H1 (cell line): ENCODE measurements at regions not wholly inside any gene's neighbourhood (a gene's known extent, or its start where the extent isn't known, plus 50 kb on each side); places are given as distances from the start of the nearest gene placed in this dataset.

Experiments
- CTCF ChIA-PET: fragments of 300-600 bp; sonication (Branson Sonifier 250); formaldehyde crosslinking; loops from one replicate; lab custom pipeline; 2021; ENCODE audit not compliant: partially characterized antibody; lab: Charles Lee
- POLR2A ChIA-PET: fragments of 300-600 bp; sonication (Branson Sonifier 250); formaldehyde crosslinking; loops from one replicate; lab custom pipeline; 2021; ENCODE audit warnings: inconsistent platforms; ENCODE audit not compliant: partially characterized antibody; lab: Charles Lee
- DNase-seq, 2 experiments: peaks; one replicate each; pipeline versions ENCODE4 v3.0.0 to v3.0.0-alpha.2; 2010 to 2022; ENCODE audit warnings: low spot score in 2 of 2, low read depth in 1 of 2, mixed read lengths in 1 of 2
- FAIRE-seq: peaks from 2 replicates; lab custom pipeline; 2011; peaks lifted over from hg19 to GRCh38; lab: Jason Lieb, UNC
- H2AFZ ChIP-seq: 2 replicates; pipeline ENCODE4 v1.8.1; 2012; ENCODE audit warnings: low read length, inconsistent platforms
- H2AK5ac ChIP-seq: 2 replicates; pipeline ENCODE4 v1.6.1; 2013; ENCODE audit warnings: low read depth, low read length
- H2BK120ac ChIP-seq: replicated peaks from 2 replicates; pipeline ENCODE3; 2013; ENCODE audit warnings: low read depth, low read length, inconsistent platforms
- H2BK12ac ChIP-seq: 2 replicates; pipeline ENCODE4 v1.6.1; 2013; ENCODE audit warnings: low read depth, low read length
- H2BK15ac ChIP-seq: 2 replicates; pipeline ENCODE4 v1.6.1; 2013; ENCODE audit warnings: low read length
- H2BK20ac ChIP-seq: 2 replicates; pipeline ENCODE4 v1.6.1; 2013; ENCODE audit warnings: low read length
- H2BK5ac ChIP-seq: 2 replicates; pipeline ENCODE4 v1.6.1; 2013; ENCODE audit warnings: low read depth, low read length
- H3K14ac ChIP-seq: 2 replicates; pipeline ENCODE4 v1.6.1; 2013; ENCODE audit warnings: inconsistent platforms; ENCODE audit not compliant: insufficient read length
- H3K18ac ChIP-seq: 2 replicates; pipeline ENCODE4 v1.6.1; 2013; ENCODE audit warnings: low read length; ENCODE audit errors: extremely low read depth
- H3K23ac ChIP-seq: 2 replicates; pipeline ENCODE4 v1.6.1; 2013; ENCODE audit warnings: inconsistent platforms; ENCODE audit not compliant: insufficient read length
- H3K23me2 ChIP-seq: 2 replicates; pipeline ENCODE4 v1.6.1; 2013; ENCODE audit warnings: low read depth, low read length
- H3K27ac ChIP-seq: 2 replicates; pipeline ENCODE4 v1.6.1; 2011; ENCODE audit warnings: low read depth, low read length, inconsistent platforms
- H3K27me3 ChIP-seq, 4 experiments: replicated peaks in 1 of 4; 1 replicate in 1 of 4; 2 replicates in 3 of 4; pipeline versions ENCODE4 v1.6.1 to v1.8.1; 2011 to 2013; ENCODE audit warnings: low read length in 3 of 4, mild to moderate bottlenecking in 3 of 4, inconsistent platforms in 2 of 4, mixed read lengths in 2 of 4, moderate library complexity in 1 of 4; ENCODE audit not compliant: control insufficient read depth in 3 of 4, insufficient read depth in 3 of 4; ENCODE audit errors: extremely low read depth in 1 of 4
- H3K36me3 ChIP-seq, 4 experiments: 2 replicates each; pipeline versions ENCODE4 v1.6.1 to v1.8.1; 2011 to 2013; ENCODE audit warnings: mild to moderate bottlenecking in 4 of 4, low read length in 3 of 4, moderate library complexity in 2 of 4, control low read depth in 1 of 4, inconsistent platforms in 1 of 4; ENCODE audit not compliant: insufficient read depth in 4 of 4, control insufficient read depth in 2 of 4
- H3K4ac ChIP-seq: replicated peaks from 2 replicates; pipeline ENCODE3; 2013; ENCODE audit warnings: low read length, low read depth, mixed read lengths, inconsistent platforms; ENCODE audit not compliant: insufficient read length
- H3K4me1 ChIP-seq, 4 experiments: replicated peaks in 1 of 4; 1 replicate in 1 of 4; 2 replicates in 3 of 4; pipeline versions ENCODE4 v1.6.1 to v1.8.1; 2011 to 2013; ENCODE audit warnings: low read length in 3 of 4, inconsistent platforms in 2 of 4, mixed read lengths in 1 of 4; ENCODE audit not compliant: insufficient read depth in 4 of 4, control insufficient read depth in 3 of 4
- H3K4me2 ChIP-seq, 2 experiments: 2 replicates each; pipeline versions ENCODE4 v1.6.1 to v1.8.1; 2011 to 2013; ENCODE audit warnings: low read depth in 2 of 2, low read length in 2 of 2, control low read depth in 1 of 2, inconsistent platforms in 1 of 2, mild to moderate bottlenecking in 1 of 2; ENCODE audit not compliant: insufficient read depth in 1 of 2
- H3K4me3 ChIP-seq, 4 experiments: fragments of 200-600, 300-600 bp in 1 of 4; sonication (generic), shearing (Covaris generic), sonication (Bioruptor Twin) in 1 of 4; 2 replicates each; pipeline versions ENCODE4 v1.5.1 to v1.8.1; 2011 to 2016; ENCODE audit warnings: low read length in 4 of 4, low read depth in 3 of 4, control low read depth in 2 of 4, inconsistent platforms in 2 of 4, mild to moderate bottlenecking in 2 of 4, mixed read lengths in 1 of 4, moderate library complexity in 1 of 4; ENCODE audit not compliant: insufficient read depth in 2 of 4; ENCODE audit errors: extremely low read depth in 1 of 4
- H3K56ac ChIP-seq: replicated peaks from 2 replicates; pipeline ENCODE3; 2013; ENCODE audit warnings: low read depth, mild to moderate bottlenecking, mixed read lengths, low read length, inconsistent platforms; ENCODE audit not compliant: insufficient read length
- H3K79me1 ChIP-seq: 2 replicates; pipeline ENCODE4 v1.6.1; 2013; ENCODE audit warnings: low read depth, low read length, control low read depth
- H3K79me2 ChIP-seq, 2 experiments: 2 replicates each; pipeline versions ENCODE4 v1.6.1 to v1.8.1; 2012 to 2013; ENCODE audit warnings: low read length in 2 of 2, mild to moderate bottlenecking in 2 of 2, inconsistent platforms in 1 of 2; ENCODE audit not compliant: insufficient read depth in 2 of 2, control insufficient read depth in 1 of 2
- H3K9ac ChIP-seq, 4 experiments: replicated peaks in 1 of 4; 1 replicate in 1 of 4; 2 replicates in 3 of 4; pipeline versions ENCODE4 v1.6.1 to v1.8.1; 2011 to 2013; ENCODE audit warnings: low read depth in 3 of 4, low read length in 3 of 4, control low read depth in 2 of 4, mild to moderate bottlenecking in 2 of 4, moderate library complexity in 2 of 4, inconsistent platforms in 1 of 4; ENCODE audit errors: extremely low read depth in 1 of 4
- H3K9me3 ChIP-seq, 2 experiments: 2 replicates each; pipeline versions ENCODE4 v1.6.1 to v1.8.1; 2012 to 2013; ENCODE audit warnings: mild to moderate bottlenecking in 2 of 2, moderate library complexity in 2 of 2, control low read depth in 1 of 2, inconsistent platforms in 1 of 2, low read depth in 1 of 2, low read length in 1 of 2, mixed read lengths in 1 of 2; ENCODE audit not compliant: insufficient read depth in 2 of 2
- H4K20me1 ChIP-seq, 2 experiments: replicated peaks in 1 of 2; 2 replicates each; pipeline versions ENCODE3 to v1.8.1; 2011 to 2013; ENCODE audit warnings: inconsistent platforms in 2 of 2, low read length in 2 of 2, mild to moderate bottlenecking in 1 of 2; ENCODE audit not compliant: insufficient read depth in 2 of 2, control insufficient read depth in 1 of 2
- H4K5ac ChIP-seq: 2 replicates; pipeline ENCODE4 v1.6.1; 2013; ENCODE audit warnings: low read length, low read depth, mixed read lengths, inconsistent platforms; ENCODE audit not compliant: insufficient read length
- H4K8ac ChIP-seq: 2 replicates; pipeline ENCODE4 v1.8.0; 2013; ENCODE audit warnings: mild to moderate bottlenecking, moderate library complexity, low read length, inconsistent platforms; ENCODE audit not compliant: insufficient read depth; ENCODE audit errors: extremely low read depth
- H4K91ac ChIP-seq: replicated peaks from 2 replicates; pipeline ENCODE3; 2013; ENCODE audit warnings: low read length, mixed read lengths, inconsistent platforms; ENCODE audit not compliant: insufficient read length
- ASH2L ChIP-seq: fragments of 200-600, 300-600 bp; sonication (generic); IDR thresholded peaks from one replicate; pipeline ENCODE4 v1.7.1; 2017; ENCODE audit warnings: low read length
- BCL11A ChIP-seq, 2 experiments: IDR thresholded peaks; one replicate each; pipeline ENCODE4 v1.6.1; 2011; ENCODE audit warnings: low read depth in 2 of 2, low read length in 2 of 2, mild to moderate bottlenecking in 2 of 2
- TAF1 ChIP-seq: IDR thresholded peaks from 2 replicates; pipeline ENCODE4 v1.6.1; 2011; ENCODE audit warnings: mild to moderate bottlenecking, low read depth, low read length
- WGBS, 2 experiments: shearing (Covaris generic) in 1 of 2; methylation state at CpG; one replicate each; pipeline versions ENCODE4 v1.1.6 to v1.1.7; 2013 to 2015; ENCODE audit warnings: low lambda C conversion rate in 2 of 2, mixed read lengths in 2 of 2, inconsistent platforms in 1 of 2, low coverage in 1 of 2, missing lambda C conversion rate in 1 of 2; ENCODE audit not compliant: insufficient replicate concordance in 2 of 2, insufficient coverage in 1 of 2, insufficient read length in 1 of 2; ENCODE audit errors: extremely low coverage in 1 of 2, missing lambda C conversion rate in 1 of 2; 5-methylcytosine and 5-hydroxymethylcytosine counted together

GRCh38 chr6:34616227-34616585, 60.1 kb upstream of the SPDEF start:
- Histone ChIP-seq H3K18ac (no peak overlapping the region), H3K9me3 (no peaks in the 10 kb centered on the region), H2BK12ac (no peak overlapping the region), H3K79me1 (0 out of 2 replicates have a peak, but pooled peaks cover 6% of the 10 kb centered on the region), H2AK5ac (no peak overlapping the region), H2BK5ac (no peak overlapping the region), H3K23ac (no peak overlapping the region), H4K8ac (no peak overlapping the region), H3K9ac (no peak overlapping the region), H3K27me3 (no peaks in the 10 kb centered on the region), H2BK15ac (no peak overlapping the region), H3K27ac (no peak overlapping the region), H3K4me2 (no peak overlapping the region), H3K4ac (no peak overlapping the region), H3K4me3 (no peak overlapping the region), H3K36me3 (no peaks in the 10 kb centered on the region), H3K14ac (no peak overlapping the region), H3K23me2 (no peaks in the 10 kb centered on the region), H2BK20ac (no peak overlapping the region), H3K79me2 (peaks cover 2 to 4% of the 10 kb centered on the region in 2 experiments; a peak in 3 of 4 replicates), H3K56ac (no peak overlapping the region), H4K91ac (no peak overlapping the region), H2AFZ (no peak overlapping the region), H4K20me1 (peaks cover 2 to 9% of the 10 kb centered on the region in 2 experiments), H2BK120ac (no peak overlapping the region), H3K4me1 (no peaks in the 10 kb centered on the region), H4K5ac (no peak overlapping the region)
- ChIA-PET CTCF (interaction anchor here (0.8 to 9.4 kb wide), 3 partner anchors 23 to 156 kb away, joined by 3 to 79 read pairs (median 9); no protein-coding TSS in a partner anchor), POLR2A (interaction anchor here (0.6 to 0.9 kb wide), 2 partner anchors 77 to 85 kb away, joined by 3 read pairs; no protein-coding TSS in a partner anchor)
- 80% methylated on average over 1 of the region's 1 CpG; no CpG with 5 or more reads in 1 of the 2 experiments for WGBS, 2 experiments
- no peak for TF ChIP-seq TAF1
- TF ChIP-seq ASH2L = no peak
- no peak for TF ChIP-seq BCL11A (IDR thresholded peaks at IDR 0.05; ENCODE audit: low read depth in 2 of 2, low read length in 2 of 2)
- DNase-seq = no peak
- no peak for FAIRE-seq
